ENCODE measurements at regions not wholly inside any gene's neighbourhood (a gene's known extent, or its start where the extent isn't known, plus 50 kb on each side); places are given as distances from the start of the nearest gene placed in this dataset.

DNA sequence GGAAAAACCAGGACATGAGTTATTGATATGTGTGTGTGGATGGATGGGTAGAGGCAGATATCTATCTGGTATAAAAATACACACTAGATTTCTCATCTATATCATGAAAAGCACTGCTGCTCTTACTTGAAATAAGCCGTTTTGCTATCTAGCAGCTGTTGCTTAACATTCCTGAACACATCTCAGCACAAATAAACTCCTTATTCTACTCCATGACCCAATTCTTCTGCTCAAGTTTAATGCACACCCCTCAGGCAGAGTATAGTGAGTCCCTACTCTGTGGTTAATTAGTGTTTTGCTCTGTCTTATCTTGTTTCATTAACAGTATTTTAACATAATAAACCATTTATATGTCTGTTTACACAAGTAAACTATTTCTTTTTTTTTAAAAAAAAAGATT is 134.2 kb downstream of the CBLN2 start:
- Histone ChIP-seq H3K27me3 (ENCODE audit: control insufficient read depth in 1 of 2, insufficient read depth in 2 of 2, low read length in 2 of 2) (no peaks in the 10 kb centered on the region), H3K9ac (ENCODE audit: insufficient read depth, low read depth, low read length) (no peak overlapping the region), H2AFZ (ENCODE audit: low read length) (no peak overlapping the region), H4K20me1 (ENCODE audit: insufficient read depth, low read length) (no peaks in the 10 kb centered on the region), H3K79me2 (ENCODE audit: insufficient read depth, low read length) (no peaks in the 10 kb centered on the region), H3K4me1 (ENCODE audit: insufficient read depth, low read length) (no peaks in the 10 kb centered on the region), H3K36me3 (replicated peaks in 1 of 2; ENCODE audit: control insufficient read depth in 1 of 2, insufficient read depth in 2 of 2, low read length in 2 of 2) (no peaks in the 10 kb centered on the region), H3K4me3 (replicated peaks in 1 of 3; ENCODE audit: insufficient read depth in 1 of 3, low read depth in 2 of 3, low read length in 3 of 3) (no peak overlapping the region), H3K4me2 (ENCODE audit: low read depth, low read length) (no peak overlapping the region), H3K27ac (ENCODE audit: extremely low read length, insufficient read depth, low read length) (no peak overlapping the region), H3K9me3 (ENCODE audit: low read length) (peaks cover 14% of the 10 kb centered on the region; the same call in 1 of the 2 replicates)
- CTCF ChIA-PET (ENCODE audit: low intra/inter-chr PET ratio, low total read pairs), result no interaction called here
- FAIRE-seq (no peak), DNase-seq (ENCODE audit: low spot score) (no peak), ATAC-seq (no peak)
- POLR2A ChIA-PET, result no interaction called here
- intact Hi-C loops (cut with micrococcal nuclease; ENCODE audit: unreplicated experiment), result no loop called here
- in situ Hi-C loops (cut with HindIII; ENCODE audit: extremely low pct_ligation_motif_present, low pct_unique_long_range_greater_than_20kb), result no loop called here
- BruUV-seq (replicated peaks), result no TSS peak
- WGBS (ENCODE audit: low lambda C conversion rate), result 9% methylated on average over 1 of the region's 1 CpG
- TF ChIP-seq ZBTB21 (CRISPR knock-in tag; IDR thresholded peaks at IDR 0.05) (no peak), ZNF570 (CRISPR knock-in tag; IDR thresholded peaks at IDR 0.05; ENCODE audit: borderline replicate concordance) (no peak), ZNF101 (CRISPR knock-in tag; IDR thresholded peaks at IDR 0.05; ENCODE audit: borderline replicate concordance, low read depth) (no peak), TAF1 (CRISPR knock-in tag; IDR thresholded peaks at IDR 0.05) (no peak), CENPT (CRISPR knock-in tag; IDR thresholded peaks at IDR 0.05; ENCODE audit: low read depth) (no peak), NRL (CRISPR knock-in tag; IDR thresholded peaks at IDR 0.05; ENCODE audit: borderline replicate concordance) (no peak), ZZZ3 (CRISPR knock-in tag; IDR thresholded peaks at IDR 0.05; ENCODE audit: borderline replicate concordance) (no peak), MAFK (conservative IDR thresholded peaks at IDR 0.05 in 1 of 2, IDR thresholded peaks at IDR 0.05 in 1 of 2; ENCODE audit: low read length in 2 of 2) (no peak), CCDC6 (CRISPR knock-in tag; IDR thresholded peaks at IDR 0.05) (no peak)
- TF ChIP-seq, protein P1, sequence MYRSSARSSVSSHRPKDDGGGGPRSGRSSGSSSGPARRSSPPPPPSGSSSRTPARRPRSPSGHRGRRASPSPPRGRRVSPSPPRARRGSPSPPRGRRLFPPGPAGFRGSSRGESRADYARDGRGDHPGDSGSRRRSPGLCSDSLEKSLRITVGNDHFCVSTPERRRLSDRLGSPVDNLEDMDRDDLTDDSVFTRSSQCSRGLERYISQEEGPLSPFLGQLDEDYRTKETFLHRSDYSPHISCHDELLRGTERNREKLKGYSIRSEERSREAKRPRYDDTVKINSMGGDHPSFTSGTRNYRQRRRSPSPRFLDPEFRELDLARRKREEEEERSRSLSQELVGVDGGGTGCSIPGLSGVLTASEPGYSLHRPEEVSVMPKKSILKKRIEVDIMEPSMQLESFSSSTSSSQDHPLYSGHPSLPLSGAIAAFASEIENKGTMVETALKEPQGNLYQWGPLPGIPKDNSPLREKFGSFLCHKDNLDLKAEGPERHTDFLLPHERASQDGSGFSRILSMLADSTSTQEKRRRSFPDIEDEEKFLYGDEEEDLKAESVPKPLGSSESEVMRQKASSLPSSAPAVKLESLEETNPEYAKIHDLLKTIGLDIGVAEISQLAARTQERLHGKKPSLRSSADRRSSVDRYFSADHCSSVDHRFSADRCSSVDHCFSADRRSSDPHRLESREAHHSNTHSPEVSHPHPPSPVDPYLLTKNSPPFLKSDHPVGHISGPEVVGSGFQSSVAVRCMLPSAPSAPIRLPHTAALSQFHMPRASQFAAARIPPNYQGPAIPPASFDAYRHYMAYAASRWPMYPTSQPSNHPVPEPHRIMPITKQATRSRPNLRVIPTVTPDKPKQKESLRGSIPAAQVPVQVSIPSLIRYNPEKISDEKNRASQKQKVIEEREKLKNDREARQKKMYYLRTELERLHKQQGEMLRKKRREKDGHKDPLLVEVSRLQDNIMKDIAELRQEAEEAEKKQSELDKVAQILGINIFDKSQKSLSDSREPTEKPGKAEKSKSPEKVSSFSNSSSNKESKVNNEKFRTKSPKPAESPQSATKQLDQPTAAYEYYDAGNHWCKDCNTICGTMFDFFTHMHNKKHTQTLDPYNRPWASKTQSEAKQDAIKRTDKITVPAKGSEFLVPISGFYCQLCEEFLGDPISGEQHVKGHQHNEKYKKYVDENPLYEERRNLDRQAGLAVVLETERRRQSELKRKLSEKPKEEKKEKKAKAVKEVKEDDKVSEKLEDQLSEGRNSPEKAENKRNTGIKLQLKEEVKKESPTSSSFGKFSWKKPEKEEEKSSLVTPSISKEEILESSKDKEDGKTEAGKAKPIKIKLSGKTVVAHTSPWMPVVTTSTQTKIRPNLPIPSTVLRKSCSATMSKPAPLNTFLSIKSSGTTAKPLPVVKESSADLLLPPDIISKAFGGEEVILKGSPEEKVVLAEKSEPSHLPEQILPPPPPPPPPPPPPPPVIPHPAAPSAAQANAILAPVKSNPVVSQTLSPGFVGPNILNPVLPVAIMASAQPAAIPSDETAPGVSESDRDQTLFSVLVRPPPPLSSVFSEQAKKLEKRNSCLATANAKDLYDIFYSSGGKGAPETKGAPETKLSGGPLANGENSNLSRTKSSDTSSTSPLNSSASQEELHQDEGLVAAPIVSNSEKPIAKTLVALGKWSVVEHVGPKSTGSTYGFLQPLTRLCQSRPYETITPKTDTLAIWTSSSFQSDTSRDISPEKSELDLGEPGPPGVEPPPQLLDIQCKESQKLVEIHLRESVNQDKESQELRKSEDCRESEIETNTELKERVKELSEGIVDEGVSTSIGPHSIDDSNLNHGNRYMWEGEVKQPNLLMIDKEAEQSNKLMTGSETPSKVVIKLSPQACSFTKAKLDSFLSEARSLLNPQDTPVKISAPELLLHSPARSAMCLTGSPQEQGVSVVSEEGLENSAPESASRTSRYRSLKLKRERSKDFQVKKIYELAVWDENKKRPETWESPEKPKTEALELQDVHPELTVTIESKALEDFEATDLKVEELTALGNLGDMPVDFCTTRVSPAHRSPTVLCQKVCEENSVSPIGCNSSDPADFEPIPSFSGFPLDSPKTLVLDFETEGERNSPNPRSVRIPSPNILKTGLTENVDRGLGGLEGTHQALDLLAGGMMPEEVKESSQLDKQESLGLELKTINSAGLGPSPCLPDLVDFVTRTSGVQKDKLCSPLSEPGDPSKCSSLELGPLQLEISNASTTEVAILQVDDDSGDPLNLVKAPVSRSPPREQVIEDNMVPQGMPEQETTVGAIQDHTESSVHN (CRISPR knock-in tag; IDR thresholded peaks at IDR 0.05), result no peak
- TF ChIP-seq, protein P2, sequence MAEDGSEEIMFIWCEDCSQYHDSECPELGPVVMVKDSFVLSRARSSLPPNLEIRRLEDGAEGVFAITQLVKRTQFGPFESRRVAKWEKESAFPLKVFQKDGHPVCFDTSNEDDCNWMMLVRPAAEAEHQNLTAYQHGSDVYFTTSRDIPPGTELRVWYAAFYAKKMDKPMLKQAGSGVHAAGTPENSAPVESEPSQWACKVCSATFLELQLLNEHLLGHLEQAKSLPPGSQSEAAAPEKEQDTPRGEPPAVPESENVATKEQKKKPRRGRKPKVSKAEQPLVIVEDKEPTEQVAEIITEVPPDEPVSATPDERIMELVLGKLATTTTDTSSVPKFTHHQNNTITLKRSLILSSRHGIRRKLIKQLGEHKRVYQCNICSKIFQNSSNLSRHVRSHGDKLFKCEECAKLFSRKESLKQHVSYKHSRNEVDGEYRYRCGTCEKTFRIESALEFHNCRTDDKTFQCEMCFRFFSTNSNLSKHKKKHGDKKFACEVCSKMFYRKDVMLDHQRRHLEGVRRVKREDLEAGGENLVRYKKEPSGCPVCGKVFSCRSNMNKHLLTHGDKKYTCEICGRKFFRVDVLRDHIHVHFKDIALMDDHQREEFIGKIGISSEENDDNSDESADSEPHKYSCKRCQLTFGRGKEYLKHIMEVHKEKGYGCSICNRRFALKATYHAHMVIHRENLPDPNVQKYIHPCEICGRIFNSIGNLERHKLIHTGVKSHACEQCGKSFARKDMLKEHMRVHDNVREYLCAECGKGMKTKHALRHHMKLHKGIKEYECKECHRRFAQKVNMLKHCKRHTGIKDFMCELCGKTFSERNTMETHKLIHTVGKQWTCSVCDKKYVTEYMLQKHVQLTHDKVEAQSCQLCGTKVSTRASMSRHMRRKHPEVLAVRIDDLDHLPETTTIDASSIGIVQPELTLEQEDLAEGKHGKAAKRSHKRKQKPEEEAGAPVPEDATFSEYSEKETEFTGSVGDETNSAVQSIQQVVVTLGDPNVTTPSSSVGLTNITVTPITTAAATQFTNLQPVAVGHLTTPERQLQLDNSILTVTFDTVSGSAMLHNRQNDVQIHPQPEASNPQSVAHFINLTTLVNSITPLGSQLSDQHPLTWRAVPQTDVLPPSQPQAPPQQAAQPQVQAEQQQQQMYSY (CRISPR knock-in tag; IDR thresholded peaks at IDR 0.05), result no peak
- TF ChIP-seq, protein P3, sequence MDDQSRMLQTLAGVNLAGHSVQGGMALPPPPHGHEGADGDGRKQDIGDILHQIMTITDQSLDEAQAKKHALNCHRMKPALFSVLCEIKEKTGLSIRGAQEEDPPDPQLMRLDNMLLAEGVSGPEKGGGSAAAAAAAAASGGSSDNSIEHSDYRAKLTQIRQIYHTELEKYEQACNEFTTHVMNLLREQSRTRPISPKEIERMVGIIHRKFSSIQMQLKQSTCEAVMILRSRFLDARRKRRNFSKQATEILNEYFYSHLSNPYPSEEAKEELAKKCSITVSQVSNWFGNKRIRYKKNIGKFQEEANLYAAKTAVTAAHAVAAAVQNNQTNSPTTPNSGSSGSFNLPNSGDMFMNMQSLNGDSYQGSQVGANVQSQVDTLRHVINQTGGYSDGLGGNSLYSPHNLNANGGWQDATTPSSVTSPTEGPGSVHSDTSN (CRISPR knock-in tag; IDR thresholded peaks at IDR 0.05; ENCODE audit: borderline replicate concordance), result no peak

All from HepG2 (cell line).